GM21515 (cell line): ENCODE measurements at regions not wholly inside any gene's neighbourhood (a gene's known extent, or its start where the extent isn't known, plus 50 kb on each side); places are given as distances from the start of the nearest gene placed in this dataset.
"Not testable (repeated sequence)": the region's sequence is repeated elsewhere in the genome, so short reads cannot be mapped to it uniquely, and the experiment has no call there.

Source experiments
- ATAC-seq: cut with Tn5 transposase; IDR thresholded peaks from one replicate; pipeline ENCODE4 v1.9.1; 2021; ENCODE audit not compliant: unreplicated experiment

DNA sequence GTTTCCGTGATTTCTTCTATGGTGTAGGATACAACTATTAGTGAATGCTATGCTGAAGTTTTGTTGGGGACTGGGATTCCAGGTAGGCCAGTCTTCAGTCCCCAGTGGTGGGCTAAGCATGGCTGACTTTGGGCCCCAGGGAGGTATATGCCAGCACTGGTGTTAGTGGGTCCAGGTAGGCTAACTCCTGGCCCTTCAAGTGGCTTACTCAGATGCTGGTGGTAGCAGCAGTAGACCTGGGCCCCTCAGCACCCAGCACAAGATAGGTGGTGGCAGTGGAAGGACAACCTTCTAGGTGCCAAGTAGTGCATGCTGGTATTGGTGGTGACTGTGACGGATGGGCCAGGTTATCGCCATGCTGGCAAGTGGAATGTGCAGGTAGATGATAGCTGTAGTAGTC lies 955.1 kb downstream of the TMTC2 start:
- ATAC-seq, result no peak

DNA sequence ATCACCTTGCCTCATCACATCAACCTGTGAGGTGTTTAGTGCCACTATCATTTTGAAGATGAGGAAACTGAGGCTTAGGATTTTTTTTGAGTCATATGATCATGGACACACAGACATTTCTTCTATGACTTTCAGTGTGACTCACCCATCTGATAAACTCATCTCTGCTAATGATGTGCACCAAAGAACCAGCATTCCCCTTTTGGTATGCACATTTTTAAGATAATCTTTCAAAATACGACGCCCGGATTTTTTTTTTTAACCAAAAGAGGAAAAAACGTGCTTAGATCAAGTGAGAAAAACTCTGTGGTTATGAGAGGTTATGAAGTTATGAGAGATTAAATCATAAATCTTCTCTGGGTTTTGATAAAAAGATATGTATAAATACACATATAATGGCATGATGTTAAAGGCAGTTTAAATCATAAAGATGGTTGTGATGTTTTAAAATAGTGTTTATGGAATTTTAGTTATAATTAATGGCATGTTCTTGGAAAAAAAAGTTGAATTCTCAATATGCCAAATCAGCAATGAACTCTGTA lies 948.1 kb downstream of the TMTC2 start:
- ATAC-seq, result no peak

DNA sequence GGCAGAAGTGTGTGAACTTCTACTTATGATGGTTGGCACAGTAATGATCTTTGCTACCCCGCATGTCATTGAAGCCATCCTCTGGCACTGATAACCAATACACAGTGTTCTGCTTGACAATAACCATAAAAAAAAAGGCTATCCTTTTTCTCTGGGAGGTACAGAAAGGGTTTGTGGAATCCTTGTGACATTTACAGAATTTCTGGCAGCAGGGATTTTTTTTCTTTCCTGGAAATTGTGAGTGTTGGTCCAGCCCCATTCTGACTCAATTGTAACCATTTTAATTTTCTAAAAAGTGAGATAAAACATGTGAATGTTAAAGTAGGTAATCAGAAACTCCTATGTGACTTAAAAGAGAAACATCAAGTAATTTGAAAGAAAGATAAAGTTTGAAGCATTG lies 943.8 kb downstream of the TMTC2 start:
- no peak for ATAC-seq

GRCh38 chr12:83629931-83630330 lies 943.2 kb downstream of the TMTC2 start:
- no peak for ATAC-seq

- no peak for ATAC-seq
Observed at GRCh38 chr12:83622205-83622604, 935.5 kb downstream of the TMTC2 start.

DNA sequence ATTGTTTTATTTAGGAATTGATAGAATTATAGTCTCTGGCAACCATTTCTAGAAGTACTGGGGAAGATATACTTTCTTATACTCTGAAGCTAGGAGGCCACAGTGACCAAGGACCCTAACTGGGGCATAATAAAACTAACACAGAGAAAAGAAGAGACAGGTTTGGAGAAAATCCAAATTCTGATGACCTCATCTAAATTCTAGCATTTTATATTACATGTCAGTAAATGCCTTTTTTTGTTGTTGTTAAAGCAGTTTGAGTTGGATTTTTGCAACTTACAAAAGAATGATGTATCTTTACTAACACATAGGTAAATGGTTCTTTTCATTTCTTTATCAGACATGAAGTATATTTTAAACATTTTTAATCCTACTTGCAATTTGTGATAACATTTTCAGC lies 933.3 kb downstream of the TMTC2 start:
- no peak for ATAC-seq

DNA sequence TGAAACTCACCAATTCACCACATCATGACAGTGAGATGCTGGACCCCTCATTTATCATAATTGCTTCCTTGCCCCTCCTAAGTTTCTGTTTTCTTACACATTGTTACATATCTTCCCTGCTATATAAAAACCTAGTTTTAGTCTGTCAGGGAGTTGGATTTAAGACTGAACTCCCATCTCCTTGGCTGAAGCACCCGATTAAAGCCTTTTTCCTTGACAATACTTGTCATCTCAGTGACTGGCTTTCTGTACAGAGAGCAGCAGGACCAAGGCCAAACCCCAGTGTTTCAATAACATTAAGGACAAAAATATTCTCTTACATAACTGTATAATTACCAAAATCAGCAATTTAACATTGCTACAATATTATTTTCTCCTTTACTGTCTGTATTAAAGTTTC lies 928.4 kb downstream of the TMTC2 start:
- no peak for ATAC-seq

DNA sequence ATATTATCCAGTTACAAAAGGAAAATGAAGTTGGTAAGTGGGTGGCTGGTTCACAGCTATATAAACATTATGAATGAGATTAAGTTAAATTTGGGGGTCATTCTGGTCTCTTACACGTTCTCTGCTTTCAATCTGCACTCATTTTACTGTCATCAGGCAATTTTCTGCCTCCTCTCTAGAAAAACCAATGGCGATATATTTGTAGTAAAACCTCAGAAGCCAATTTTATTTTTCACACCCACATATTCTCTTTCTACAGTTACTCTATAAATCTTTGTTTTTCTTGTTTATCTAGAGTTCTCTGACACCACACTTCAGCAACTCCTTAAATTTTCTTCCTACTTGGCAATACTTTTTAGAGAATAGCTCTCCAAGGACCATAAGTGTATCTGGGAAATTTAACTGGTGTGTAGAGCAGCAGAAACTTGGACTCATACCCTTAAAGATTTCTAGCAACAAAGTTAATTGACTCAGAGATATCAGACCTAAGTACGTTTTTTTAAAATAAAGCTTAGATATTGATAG lies 926.9 kb downstream of the TMTC2 start:
- ATAC-seq, result no peak

DNA sequence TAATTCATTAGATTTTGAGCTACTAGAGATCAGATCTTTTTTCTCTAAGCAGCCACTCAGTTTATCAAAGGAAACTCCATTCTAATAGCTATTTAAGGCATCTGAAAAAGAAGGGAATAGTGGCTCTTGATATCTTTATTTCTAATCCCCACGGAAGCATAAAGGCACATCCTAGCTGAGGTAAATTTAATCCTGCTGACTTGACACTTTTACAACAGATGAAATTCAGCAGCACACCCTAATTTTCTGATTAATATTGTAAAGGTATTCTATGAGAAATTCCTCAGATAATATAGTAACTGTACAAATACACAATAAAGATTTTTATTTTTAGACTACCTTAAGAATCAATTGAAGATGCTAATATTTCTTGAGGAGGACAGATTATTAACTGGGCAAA lies 916.4 kb downstream of the TMTC2 start:
- no peak for ATAC-seq

GRCh38 chr12:83575326-83575725 lies 888.6 kb downstream of the TMTC2 start:
- ATAC-seq, result no peak

GRCh38 chr12:83574142-83574541 lies 887.4 kb downstream of the TMTC2 start:
- ATAC-seq, result no peak

GRCh38 chr12:83573671-83574070 lies 887.0 kb downstream of the TMTC2 start:
- no peak for ATAC-seq

GRCh38 chr12:83559650-83560049 lies 872.9 kb downstream of the TMTC2 start:
- ATAC-seq, result no peak

DNA sequence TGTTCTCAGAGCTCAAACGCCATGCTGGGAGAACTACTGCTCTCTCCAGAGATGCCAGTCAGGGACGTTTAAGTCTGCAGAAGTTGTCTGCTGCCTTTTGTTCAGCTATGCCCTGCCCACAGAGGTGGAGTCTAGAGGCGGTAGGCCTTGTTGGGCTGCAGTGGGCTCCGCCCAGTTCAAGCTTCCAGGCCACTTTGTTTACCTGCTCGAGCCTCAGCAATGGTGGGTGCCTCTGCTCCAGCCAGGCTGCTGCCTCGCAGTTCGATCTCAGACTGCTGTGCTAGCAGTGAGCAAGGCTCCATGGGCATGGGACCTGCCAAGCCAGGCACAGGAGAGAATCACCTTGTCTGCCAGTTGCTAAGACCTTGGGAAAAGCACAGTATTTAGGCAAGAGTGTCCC lies 869.3 kb downstream of the TMTC2 start:
- not testable (repeated sequence) for ATAC-seq

- ATAC-seq, result no peak
Observed at GRCh38 chr12:83541446-83541845, 854.7 kb downstream of the TMTC2 start.

DNA sequence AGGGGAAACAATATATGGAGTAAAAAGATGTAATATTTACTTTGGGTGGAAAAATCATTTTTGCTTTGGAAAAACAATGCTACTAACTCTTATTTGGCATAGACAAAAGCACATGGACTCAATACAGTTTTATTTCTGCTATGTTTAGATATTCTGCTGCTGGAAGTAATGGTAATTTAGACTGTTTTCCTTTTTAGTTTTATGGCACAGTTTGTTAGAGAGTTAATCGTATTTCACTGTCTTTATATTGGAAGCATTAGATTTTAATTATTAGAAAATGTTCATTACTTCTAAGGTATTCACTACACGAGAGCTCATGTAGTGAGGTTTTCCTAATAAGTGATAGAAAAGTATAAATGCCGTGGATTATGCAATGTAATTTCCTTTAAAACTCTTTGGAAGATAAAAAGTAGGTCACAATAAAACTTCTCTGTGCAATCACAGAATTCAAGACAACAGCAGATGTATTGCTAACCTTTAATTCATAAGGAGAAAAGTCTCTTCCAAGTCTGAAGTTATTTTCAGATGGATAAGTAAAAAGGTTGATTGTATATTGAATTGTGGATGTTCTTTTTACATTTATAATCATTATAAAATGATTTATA lies 851.8 kb downstream of the TMTC2 start:
- no peak for ATAC-seq

DNA sequence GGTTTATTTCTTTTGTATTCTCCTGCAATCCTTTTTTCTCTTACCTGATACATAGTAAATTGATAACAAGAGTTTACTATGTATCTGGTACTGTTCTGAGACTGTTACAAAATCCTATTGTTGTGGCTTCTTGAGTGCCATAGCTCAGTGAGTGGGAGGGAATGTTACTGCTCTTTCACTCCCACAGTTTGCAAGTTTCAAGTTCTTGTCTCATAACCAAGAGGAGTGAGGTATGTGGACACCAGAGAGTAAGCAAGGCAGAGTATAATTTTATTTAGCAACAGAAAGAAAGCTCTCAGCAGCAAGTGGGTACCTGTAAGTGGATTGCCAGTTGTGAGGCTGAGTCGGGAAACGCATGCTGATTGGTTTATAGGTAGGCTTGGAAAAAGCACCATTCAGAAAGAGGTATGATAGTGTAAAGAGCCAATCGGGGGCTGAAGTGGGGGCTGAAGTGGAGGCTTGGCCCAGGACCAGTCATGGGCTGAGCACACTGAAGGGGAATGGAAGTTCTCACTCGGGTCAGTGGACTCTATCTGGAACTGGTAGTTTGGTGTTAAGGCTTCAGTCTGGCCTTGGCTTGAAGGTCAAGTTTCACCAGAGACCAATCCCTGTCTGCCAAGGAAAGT lies 850.8 kb downstream of the TMTC2 start:
- ATAC-seq, result no peak

DNA sequence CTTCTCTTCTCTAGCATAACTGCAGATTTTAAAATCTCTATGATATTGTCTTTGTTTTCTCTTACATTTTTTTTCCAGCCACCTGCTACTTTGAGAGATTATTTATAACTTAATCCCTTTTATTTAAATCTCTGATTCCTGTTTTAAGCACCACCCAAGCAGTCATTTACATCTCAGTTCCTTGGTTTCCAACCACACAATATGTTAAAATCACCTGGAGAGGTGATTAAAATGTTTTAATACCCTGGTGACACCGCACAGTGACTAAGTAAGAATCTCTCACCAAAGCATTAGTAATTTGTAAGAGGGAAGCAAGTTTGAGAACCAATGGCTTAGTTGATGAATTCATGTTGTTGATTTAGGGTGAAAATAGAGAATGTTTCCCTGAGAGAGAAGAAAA lies 849.8 kb downstream of the TMTC2 start:
- ATAC-seq, result no peak

GRCh38 chr12:83528571-83528970 lies 841.9 kb downstream of the TMTC2 start:
- no peak for ATAC-seq

DNA sequence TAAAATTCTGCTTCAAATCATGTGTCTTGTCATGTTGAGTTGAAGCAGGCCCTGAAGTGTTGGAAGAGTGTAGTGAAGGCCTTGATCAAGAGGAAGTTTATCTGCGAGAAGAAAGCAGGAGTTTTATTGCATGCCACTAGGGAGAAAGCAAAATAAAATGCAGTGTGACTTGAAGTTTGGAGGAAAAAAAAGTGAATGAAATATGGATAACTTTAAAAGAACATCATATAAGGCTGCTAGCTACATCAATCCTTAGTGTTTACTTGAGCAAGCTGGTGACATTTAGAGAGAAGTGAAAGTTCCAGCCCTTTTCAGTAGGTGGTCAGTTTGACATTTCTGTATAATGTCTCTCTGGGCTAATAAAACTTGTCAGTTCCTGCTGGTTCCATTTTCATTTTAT lies 841.1 kb downstream of the TMTC2 start:
- no peak for ATAC-seq

DNA sequence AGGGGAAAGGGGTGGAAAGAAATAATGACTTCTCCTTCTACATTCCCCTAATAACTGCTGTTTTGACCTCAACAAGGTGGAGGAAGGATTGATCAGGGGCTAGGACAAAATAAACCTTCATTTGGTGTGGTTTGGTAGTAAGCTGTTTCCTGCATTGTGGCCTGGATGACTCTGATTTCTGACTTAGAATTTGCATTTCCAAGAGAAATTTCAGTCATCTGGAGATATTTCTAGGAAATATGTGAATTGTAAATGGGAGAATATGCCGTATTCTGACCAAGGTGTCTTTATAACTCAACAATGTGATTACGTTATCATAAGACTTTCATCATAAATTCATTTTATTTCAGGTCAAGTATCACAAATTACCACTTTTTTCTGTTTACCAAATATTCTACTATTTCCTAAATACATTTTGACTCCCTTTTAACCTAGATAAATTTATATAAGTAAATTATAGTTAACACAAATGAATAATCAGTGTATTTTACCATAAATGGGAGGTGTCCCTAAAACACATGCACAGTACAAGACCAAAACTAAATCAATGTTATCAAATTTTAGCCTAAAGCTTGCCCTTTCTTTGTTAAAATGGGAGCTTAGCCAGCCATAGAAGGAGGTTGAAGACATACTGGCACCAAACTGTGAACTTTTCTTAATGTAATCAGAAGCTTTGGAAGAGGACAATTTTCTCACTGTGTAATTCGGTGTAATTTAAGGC lies 828.8 kb downstream of the TMTC2 start:
- no peak for ATAC-seq

DNA sequence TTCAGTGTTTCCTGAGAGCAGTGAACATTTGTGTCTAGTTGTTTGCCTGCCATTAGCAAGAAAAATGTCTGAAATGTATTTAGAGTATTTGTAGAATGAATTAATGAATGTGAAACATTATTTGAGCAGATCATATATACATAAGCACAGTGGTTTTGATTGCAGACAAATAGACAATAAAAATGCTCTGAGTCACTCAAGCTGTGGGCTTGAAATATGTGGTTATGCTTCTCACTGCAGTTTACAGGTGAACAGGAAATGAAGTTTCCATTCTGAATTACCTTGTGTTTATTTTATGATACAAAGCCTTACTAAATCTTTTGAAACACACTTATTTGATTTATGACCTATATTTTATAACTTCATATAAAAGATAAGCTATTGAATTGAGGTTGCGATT lies 827.7 kb downstream of the TMTC2 start:
- no peak for ATAC-seq
